ENCODE measurements at regions not wholly inside any gene's neighbourhood (a gene's known extent, or its start where the extent isn't known, plus 50 kb on each side); places are given as distances from the start of the nearest gene placed in this dataset.

DNA sequence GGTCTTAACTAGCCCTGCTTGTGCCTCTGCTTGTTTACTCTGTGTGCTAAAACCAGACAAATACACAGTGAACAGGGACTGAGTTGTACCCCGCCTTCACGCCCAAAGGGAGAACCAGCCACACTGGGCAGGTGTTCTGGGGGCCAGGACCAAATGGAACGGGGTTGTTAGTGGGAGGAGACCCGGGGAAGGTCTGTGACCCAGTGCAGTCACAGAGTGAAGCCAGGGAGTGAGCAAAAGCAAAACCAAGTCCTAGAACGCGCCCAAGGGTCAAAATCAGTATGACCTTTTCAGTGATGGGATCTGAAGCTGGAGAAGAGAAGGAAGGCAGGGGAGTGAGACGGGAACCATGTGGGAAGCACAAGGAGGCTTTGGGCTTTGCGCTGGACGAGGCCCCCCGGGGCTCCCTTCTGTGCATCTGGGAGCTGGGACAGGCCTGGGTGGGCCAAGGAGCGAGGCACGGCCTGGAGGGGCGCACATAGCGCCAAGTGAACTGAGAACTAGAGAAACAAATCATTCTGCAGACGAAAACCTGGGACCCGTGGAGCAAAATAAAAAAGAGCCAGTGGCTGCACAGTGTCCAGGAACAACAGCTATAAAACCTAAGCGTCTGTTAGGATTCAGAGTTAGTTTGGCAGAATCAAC, 78.3 kb upstream of the ALDH1A3 start:
- TF ChIP-seq POLR2AphosphoS5 (IDR thresholded peaks at IDR 0.05; ENCODE audit: insufficient read depth in 1 of 2, low read depth in 1 of 2) (no peak), POLR2A (IDR thresholded peaks at IDR 0.05) (no peak)

Measured in vagina (tissue), 2 donors.